ENCODE measurements at regions not wholly inside any gene's neighbourhood (a gene's known extent, or its start where the extent isn't known, plus 50 kb on each side); places are given as distances from the start of the nearest gene placed in this dataset.
"Not testable (repeated sequence)": the region's sequence is repeated elsewhere in the genome, so short reads cannot be mapped to it uniquely, and the experiment has no call there.

DNA sequence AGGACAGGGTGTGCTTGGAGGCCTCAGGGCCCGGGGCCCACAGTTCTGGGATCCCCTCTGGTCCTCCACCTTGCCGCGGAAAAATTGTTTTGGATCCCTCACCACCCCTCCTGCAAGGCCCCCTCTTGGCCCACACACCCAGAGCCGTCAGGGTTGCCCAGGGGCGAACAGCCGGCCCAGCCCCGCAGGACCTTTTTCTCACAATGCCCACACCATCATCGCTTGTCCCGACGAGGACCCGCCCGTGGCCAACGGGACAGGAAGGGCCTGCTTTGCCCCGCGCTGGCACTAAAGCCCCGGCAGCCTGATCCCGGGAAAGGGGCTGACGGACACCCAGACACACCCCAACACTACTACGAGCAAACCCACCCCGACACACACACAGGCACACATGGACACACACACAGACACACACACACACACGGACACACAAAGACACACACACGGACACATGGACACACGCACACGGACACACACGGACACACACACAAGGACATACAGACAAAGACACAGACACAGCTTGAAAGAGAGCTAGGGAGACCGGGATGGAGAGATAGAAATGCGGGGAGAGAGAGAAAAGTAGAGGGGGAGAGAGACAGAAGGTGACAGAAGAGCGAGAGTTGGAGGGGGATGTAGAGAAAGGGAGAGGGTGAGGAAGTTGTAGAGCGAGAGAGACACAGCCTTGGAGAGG, 1493.5 kb upstream of the DEFB115 start:
- no peak for DNase-seq (ENCODE audit: low read depth, low spot score)

DNA sequence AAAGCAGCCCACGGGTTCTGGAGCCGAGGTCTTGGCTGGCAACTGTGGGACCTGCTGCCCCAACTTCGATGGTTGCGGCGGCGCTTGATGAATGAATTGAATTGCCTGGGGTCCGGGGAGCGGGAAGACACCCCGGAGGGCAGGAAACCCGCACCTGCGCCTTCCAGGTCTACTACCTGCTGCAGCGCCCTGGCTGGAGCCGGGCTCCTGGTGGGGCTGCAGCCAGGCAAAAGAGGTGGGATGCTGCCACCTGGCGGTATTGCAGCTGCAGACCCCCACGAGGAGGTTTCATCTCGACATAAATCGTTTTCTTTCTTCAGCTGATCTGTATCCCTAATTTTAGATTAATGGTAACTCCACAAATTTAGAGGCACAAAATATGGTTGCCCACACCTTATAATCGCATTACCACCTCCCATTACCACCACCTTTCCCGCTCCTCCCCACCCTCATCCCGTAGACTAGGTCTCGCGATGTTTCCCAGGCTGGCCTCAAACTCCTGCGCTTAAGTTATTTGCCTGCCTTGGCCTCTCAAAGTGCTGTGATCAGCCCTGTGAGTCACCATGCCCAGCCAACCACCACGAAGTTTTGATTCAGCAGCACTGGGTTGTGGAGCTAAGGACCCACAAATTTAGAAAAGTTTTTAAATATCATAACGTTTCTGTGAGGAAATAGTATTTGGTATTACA, 1492.4 kb upstream of the DEFB115 start:
- not testable (repeated sequence) for DNase-seq (ENCODE audit: low read depth, low spot score)

DNA sequence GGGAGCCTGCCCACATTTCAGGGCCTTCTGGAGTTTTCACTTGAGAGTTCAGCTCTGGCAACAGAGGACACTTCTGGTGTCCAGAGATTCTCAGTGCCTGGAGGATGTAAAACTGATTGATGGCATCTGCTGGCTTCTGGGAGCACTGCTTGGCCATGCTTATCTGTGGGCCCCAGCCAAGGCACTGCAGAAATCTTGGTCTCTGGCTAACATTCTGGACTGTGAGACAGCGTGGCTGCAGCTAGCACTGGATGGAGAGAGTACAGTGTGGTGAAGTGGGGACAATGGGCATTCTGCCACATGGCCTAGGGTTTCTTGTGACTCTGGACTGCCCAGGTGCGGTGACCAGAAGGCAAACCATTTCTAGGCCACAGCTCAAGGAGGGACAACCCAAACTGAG, 1479.4 kb upstream of the DEFB115 start:
- not testable (repeated sequence) for DNase-seq (ENCODE audit: low read depth, low spot score)

DNA sequence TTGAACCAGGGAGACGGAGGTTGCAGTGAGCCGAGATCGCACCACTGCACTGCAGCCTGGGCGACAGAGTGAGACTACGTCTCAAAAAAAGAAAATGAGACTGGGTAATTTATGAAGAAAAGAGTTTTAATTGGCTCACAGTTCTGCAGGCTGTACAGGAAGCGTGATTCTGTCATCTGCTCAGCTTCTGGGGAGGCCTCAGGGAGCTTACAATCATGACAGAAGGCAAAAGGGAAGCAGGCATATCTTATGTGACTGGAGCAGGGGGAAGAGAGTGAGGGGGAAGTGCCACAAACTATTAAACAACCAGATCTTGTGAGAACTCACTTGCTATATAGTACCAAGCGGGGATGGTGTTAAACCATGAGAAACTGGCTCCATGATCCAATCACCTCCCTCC, 1476.2 kb upstream of the DEFB115 start:
- not testable (repeated sequence) for DNase-seq (ENCODE audit: low read depth, low spot score)

DNA sequence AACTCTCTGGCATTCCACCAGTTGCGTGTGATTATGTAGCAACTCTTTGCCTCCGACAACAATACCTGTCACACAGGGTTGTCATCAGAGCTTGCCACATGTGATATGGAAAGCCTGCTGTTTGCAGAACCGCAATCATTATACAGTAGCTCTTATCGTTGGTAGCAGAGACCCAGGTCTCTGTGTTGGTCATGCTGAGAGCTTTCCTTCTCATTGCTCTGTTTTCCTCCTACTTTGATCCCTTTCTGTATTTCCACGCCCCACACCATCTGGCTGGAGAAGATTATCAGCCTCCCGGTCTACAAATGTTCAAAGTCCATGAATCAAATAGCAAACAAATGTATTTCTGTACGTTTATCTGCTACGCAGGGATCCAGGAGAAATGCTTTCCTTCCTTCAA, 1475.6 kb upstream of the DEFB115 start:
- not testable (repeated sequence) for DNase-seq (ENCODE audit: low read depth, low spot score)

DNA sequence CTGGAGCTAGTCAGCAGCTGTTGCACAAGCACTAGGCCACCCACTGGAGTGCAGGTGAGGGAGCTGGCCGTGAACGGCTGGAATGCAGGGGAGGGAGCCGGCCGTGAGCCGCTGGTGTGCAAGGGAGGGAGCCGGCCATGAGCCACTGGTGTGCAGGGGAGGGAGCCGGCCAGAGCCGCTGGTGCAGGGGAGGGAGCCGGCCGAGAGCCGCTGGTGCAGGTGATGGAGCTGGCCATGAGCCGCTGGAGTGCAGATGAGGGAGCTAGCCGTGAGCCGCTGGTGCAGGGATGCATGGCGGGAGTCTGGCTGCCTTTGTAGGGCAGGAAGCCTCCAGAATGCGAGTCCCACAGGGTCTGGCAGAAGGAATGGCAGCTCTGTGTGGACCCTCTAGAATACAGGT, 1470.0 kb upstream of the DEFB115 start:
- DNase-seq (ENCODE audit: low read depth, low spot score), result not testable (repeated sequence)

DNA sequence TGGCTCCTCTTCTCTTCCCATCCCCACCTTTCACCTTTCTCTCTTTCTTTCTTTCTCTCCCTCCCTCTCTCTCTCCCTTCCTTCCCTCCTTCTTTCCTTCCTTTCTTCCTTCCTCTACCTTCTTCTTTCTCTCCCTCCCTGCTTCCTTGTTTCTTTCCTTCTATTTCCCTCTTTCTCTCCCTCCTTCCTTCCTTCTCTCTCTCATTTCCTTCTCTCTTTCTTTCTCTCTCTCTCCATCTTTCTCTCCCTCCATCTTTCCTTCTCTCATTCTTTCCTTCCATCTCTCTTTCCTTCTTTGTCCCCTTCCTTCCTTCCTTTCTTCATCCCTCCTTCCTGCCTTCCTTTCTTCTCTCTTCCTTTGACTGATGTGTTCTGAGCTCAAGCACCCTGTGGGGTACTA, 1467.0 kb upstream of the DEFB115 start:
- DNase-seq (ENCODE audit: low read depth, low spot score), result no peak

DNA sequence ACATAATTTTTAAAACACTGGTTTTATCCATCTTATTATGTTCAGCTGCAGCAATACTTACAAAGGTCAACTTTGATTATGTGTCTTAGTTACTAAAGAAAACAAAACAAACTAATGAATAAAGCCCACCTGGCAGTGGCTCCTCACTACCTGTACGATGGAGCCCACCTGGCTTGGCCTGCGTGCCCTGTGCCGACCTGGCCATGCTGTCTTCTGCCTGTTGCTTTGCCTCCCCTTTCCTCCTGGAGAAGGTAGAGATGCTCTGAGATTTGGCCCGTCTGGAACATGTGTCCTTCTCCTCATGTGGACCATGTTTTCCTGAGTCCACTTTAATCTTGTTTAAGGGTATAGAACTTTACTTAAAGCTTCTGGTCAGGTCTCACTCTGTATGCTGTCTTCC, 1426.0 kb upstream of the DEFB115 start:
- not testable (repeated sequence) for DNase-seq (ENCODE audit: low read depth, low spot score)

DNA sequence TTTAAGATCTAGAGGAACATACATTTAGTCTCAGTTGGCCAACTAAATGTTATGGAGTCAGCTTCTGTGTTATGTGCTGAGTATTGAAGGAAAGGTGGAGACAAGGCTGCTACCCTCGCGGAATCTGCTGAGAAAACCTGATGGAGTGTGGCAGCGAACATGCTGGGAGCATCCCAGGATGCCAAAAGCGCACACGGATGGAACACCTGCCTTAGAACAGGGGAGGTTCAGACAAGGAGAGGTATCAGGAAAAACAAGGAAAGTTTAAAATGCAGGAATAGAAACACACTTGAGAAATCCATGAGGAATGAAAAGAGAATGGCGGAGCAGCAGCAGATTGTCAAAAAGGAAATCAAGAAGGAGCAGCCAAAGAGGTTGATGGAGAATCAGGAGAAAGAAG, 1389.5 kb upstream of the DEFB115 start:
- not testable (repeated sequence) for DNase-seq (ENCODE audit: low read depth, low spot score)

DNA sequence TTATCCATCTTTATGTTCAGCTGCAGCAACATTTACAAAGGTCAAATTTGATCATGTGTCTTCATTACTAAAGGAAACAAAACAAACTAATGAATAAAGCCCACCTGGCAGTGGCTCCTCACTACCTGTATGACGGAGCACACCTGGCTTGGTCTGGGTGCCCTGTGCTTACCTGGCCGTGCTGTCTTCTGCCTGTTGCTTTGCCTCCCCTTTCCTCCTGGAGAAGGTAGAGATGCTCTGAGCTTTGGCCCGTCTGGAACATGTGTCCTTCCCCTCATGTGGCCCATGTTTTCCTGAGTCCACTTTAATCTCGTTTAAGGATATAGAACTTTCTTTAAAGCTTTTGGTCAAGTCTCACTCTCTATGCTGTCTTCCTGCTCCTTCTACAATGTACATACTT, 1388.8 kb upstream of the DEFB115 start:
- not testable (repeated sequence) for DNase-seq (ENCODE audit: low read depth, low spot score)

DNA sequence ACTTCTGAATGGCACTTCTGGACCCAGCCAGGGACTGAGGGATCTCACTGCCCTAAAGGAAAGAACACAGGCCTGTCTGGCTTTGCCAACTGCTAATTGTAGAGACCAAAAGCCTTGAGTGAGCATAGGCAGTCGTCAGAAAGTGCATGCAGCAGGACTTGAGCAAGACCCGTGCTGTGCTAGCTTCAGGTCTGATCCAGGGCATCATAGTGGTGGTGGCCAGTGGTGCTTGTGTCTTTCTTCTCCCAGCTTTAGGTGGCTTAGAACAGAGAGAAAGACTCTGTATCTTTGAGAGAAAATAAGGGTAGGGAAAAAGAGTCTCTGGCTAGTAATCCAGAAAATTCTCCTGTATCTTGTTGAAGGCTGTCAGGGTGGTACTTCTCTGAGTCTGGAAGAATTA, 1385.6 kb upstream of the DEFB115 start:
- not testable (repeated sequence) for DNase-seq (ENCODE audit: low read depth, low spot score)

DNA sequence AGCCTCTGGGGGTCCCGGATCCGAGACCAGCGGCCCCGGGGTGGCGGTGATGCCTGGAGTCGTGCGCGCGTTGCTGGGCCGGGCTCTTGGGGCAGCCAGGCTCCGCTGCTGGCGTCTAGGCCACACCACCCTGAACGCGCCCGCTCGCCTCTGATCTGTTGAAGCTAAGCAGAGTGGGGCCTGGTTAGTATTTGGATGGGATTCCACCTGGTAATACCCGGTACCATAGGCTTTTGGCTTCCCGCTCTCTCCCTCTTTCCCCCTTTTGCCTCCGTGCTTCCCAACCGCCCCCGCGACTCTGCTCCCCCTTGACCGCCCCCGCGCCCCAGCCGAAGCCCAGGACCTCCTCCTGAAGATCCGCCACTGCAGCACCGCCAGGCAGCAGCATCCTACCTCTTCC, 1383.5 kb upstream of the DEFB115 start:
- DNase-seq (ENCODE audit: low read depth, low spot score), result peak; percentile 62

DNA sequence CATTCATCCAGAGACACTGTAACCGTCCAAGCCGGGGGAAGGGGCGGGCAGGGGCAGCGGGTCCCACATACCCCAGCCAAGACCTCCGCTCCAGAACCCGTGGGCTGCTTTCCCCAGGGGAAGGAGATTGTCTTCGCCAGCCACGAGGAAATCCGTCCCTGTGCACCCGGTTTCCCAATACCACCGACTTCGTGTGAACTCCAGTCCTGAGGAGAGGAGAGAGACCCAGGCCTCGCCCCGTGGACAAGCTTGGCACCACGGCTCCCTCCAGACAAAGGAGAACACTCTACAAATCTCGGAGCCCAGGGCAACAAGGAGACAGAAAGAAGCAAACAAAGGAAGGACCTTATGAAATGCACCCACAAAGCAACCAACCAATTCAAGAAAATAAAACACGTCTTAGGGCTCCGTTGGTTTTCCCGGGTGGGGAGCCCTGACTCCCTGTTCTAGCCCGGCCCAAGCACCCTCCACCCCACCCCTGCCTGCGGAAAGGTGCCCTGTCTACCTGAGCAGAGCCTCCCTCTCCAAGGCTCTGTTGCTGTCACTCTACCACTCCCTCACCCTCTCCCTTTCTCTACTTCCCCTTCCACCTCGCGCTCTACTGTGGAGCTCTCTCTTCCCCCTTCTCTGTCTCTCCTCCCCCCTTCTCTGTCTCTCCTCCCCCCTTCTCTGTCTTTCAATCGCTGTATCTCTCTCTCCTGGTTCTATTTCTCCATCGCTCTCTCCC, 1382.8 kb upstream of the DEFB115 start:
- no peak for DNase-seq (ENCODE audit: low read depth, low spot score)

DNA sequence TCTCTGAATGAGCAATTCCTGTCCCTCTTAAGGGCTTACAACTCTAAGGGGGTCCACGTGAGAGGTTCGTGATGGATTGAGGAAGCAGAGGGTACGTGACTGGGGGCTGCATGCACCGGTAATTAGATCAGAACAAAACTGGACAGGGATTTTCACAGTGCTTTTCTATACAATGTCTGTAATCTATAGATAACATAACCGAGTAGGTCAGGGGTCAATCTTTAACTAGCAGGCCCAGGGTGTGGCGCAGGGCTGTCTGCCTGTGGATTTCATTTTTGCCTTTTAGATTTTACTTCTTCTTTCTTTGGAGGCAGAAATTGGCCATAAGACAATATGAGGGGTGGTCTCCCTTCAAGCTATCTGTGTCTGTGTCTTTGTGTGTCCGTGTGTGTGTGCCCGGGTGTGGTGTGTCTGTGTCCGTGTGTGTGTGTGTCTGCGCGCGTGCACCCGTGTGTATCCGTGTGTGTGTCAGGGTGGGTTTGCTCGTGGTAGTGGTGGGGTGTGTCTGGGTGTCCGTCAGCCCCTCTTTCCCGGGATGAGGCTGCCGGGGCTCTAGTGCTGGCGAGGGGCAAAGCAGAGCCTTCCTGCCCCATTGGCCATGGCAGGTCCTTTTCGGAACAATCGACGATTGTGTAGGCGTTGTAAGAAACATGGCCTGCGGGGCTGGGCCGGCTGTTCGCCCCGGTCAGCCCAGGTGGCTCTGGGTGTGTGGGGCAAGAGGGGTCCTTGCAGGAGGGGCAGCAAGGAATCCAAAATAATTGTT, 1382.0 kb upstream of the DEFB115 start:
- DNase-seq (ENCODE audit: low read depth, low spot score), result not testable (repeated sequence)

DNA sequence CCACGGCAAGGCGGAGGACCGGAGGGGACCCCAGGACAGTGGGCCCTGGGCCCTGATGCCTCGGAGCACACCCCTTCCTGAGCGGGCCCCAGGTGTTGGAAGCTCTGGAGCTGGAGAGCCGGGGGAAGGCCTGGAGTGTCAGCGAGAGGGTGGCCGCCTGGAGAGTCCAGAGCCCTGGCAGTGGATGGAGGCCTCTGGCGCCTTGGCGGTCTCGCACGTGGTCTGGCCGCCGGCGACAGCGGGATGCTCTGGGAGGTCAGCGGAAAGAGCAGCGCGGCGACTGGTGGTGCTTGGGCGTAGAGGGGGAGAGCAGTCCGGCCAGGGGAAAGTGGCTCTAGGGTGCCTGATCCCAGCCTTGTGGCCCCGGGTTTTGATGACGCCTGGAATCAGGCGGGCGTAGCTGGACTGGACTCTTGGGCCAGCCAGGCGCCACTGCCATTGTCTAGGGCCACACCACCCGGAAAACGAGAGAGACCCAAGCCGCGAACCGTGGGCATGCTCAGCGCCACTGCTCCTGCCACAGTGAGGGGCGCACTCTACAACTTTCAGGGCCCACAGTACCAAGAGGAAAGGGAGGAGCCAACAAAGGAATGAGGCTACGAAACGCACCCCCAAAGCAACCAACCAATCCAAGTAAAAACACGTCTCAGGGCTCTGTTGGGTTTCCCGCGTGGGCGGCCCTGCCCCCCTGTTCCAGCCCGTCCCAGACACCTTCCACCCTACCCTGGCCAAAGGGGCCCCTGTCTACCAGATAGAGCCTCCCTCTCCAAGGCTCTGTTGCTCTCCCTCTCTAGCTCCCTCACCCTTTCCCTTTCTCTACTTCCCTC, 1381.2 kb upstream of the DEFB115 start:
- DNase-seq (ENCODE audit: low read depth, low spot score), result not testable (repeated sequence)

DNA sequence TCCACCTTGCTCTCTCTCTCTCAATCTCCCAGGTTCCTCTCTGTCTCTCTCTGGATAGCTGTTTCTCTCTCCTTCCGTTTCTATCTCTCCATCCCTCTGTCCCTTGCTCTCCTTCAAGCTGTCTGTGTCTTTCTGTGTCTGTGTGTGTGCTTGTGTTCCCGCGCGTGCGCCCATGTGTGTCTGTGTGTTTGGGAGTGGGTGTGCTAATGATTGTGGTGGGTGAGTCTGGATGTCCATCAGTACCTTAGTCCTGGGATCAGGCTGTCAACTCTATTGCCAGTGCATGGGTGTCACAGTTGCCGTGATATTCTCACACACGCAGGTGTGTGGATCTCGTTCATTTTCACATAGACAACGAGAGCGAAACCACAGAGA, 1380.6 kb upstream of the DEFB115 start:
- no peak for DNase-seq (ENCODE audit: low read depth, low spot score)

DNA sequence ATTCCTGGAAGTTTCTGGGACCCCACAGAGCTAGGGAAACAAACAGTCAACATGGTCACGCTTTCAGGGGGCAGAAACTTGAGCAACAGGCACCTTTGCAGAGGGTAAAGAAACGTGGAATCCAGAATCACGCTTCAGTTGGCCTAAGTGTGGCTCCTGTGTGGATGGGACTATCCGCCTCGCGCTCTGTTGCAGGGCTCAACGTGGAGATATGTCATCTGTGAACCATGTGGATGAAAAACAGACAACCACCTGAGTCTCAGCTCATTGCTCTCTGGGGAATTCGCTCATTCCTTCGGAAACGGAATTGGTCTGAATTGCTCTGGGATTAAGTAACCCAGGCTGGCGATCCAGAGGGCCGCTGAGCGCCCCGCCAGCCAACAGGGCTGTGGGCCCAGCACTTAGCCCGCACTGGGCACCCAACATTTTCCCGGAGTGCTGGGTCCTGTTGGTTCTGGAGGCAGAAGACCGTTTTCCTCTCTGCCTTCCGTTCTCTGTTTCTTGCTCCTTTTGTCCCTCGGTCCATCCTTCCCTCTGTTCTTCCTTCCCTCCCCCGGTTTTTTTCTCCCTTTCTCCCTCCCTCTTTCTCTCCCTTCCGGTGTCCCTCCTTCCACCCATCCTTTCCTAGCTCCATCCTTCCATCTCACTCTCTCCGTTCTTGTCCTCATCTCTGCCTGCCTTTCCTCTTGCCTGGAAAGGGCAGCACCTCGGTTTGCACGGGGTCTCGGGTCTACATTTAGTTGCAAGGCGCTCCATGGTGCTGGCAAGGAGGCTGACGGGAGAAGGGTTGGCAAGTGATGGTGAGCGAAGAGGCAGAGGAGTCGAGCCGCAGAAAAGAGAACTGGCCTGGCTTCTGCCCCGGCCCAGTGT, 1379.8 kb upstream of the DEFB115 start:
- DNase-seq (ENCODE audit: low read depth, low spot score), result not testable (repeated sequence)

DNA sequence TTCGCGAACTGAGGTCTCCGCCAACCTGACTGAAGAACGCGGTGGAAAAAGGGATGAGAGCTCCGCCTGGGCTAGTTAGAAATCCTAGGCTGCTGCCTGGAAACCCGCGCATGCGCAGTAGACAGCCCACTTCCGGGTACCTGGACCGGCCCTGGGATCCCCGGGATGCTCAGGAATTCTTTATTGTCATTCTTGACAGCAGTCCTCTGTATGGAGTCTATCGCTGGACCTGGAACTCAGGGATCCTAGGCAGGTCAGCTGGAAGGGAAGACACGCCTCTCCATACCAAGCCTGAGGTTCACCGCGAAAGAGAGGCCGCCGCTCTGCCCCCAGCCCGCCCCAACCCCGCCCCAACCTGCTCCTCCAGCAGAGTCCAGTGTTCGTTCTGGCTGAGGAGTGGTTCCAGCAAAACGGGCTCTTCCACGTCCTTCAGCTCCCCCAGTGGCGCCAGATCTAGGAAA, 1379.2 kb upstream of the DEFB115 start:
- DNase-seq (ENCODE audit: low read depth, low spot score), result no peak

DNA sequence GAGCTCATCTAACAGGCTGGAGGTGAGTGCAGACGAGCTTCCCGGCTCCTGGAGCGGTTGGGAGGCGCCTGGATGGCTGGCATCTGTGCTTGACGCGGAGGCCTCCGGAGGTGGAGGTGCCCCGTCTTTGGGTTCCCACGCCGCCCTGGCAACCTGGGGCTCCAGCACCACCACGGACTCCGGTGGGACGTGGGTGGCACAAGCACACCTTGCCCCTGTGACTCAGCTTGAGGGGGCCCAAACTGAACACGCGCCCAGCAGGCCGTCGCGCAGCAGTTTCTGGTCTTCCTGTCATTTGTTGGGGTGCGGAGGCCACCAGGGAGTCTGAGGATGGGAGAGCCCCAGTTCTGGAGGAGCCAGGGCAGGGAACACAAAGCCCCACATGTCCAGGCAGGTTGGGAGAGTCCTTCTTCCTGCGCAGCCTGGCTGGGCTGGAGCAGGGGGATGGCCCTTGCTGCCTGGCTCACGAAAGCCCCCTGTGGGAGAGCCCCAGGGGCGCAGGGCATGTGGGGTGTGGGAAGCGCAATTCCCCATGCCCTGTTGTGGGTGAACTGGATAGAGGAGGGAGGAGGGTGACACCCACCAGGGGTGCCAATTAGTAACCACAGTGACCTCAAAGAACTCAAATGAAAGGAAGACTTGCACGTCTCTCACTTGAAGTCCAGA, 1378.6 kb upstream of the DEFB115 start:
- no peak for DNase-seq (ENCODE audit: low read depth, low spot score)

All from astrocyte of the hippocampus (primary cell).